PC-3 (cell line): ENCODE measurements at regions not wholly inside any gene's neighbourhood (a gene's known extent, or its start where the extent isn't known, plus 50 kb on each side); places are given as distances from the start of the nearest gene placed in this dataset.

Experiments used
- CTCF ChIP-seq: fragments of 300-600 bp; sonication (generic); conservative IDR thresholded peaks from 2 replicates; pipeline ENCODE4 v1.5.1; 2017; ENCODE audit warnings: antibody characterized with exemption, low read depth, mild to moderate bottlenecking, low read length
- EZH2 ChIP-seq: fragments of 300-600 bp; sonication (generic); IDR thresholded peaks from one replicate; pipeline ENCODE4 v1.6.1; 2017; ENCODE audit warnings: antibody characterized with exemption, mild to moderate bottlenecking, low read length; ENCODE audit not compliant: unreplicated experiment
- EZH2phosphoT487 ChIP-seq: fragments of 300-600 bp; sonication (generic); IDR thresholded peaks from 2 replicates; pipeline ENCODE4 v1.6.1; 2018; ENCODE audit warnings: mild to moderate bottlenecking, antibody characterized with exemption, low read length, borderline replicate concordance

- TF ChIP-seq CTCF (no peak), EZH2 (no peak), EZH2phosphoT487 (no peak)
These were observed 70.9 kb upstream of the NHSL1 start for GRCh38 chr6:138569970-138570724.
